C1 segment of cervical spinal cord (tissue), 14 donors: ENCODE measurements at regions not wholly inside any gene's neighbourhood (a gene's known extent, or its start where the extent isn't known, plus 50 kb on each side); places are given as distances from the start of the nearest gene placed in this dataset.
"Not testable (repeated sequence)": the region's sequence is repeated elsewhere in the genome, so short reads cannot be mapped to it uniquely, and the experiment has no call there.

Experiments
- DNase-seq, 14 donors: peaks; one replicate each; lab custom pipeline; 2025; lab: John Stamatoyannopoulos, UW

DNA sequence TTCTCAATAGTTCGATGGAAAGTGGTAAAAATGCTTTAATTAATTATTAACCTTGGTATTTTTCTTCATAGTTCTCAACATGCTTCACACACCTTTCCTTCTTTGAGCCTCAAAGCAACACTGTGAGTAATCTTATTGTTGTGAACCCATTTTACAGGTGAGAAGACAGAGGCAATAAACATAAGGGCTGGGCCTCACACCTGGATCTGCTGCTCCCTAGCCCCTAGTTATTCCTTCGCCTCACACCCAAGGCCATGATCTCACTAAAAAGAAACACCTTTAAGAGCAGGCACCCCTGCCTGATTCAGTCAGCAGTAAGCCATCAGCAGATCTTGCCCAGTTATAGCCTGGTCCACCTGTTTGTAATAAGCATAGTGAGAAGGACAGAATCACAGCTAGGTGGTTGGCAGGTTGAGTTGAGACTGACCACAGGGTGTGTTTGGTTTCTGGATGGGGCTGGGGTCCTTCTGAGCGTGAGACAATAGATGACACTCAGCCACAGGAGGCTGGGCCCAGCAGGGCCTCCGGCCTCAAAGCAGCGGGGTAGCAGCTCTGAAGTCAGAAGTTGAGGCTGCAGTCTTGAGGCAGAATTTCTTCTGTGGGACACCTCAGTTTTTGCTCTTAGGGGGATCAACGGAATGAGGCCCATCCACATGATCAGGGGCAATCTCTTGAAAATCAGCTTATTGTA is 203.9 kb downstream of the RHOU start:
- no peak for DNase-seq

GRCh38 chr1:228939881-228940392 is 204.7 kb downstream of the RHOU start:
- no peak for DNase-seq

DNA sequence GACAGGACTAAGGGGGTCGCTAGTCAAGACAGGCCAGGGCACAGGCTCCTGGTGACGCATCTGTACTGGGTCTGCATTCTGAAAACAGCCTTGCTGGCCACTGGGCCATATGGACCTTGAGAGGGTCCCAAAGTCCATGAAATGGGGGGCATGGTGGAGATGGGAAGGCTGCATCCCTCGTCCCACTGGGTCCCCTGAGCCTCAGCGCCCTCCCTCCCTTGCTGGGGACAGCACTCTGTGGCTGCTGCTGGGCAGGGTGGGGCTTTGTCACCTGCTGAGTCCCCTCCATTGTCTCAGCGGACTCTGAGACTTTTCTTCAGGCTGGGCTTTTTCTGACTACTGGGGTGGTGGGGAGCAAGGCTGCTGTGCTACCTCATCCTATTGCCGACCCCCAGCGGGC is 205.2 kb downstream of the RHOU start:
- no peak for DNase-seq

- DNase-seq, result no peak
Observed at GRCh38 chr1:228940926-228941325, 205.6 kb downstream of the RHOU start.

GRCh38 chr1:228941666-228942065 is 206.4 kb downstream of the RHOU start:
- no peak for DNase-seq

DNA sequence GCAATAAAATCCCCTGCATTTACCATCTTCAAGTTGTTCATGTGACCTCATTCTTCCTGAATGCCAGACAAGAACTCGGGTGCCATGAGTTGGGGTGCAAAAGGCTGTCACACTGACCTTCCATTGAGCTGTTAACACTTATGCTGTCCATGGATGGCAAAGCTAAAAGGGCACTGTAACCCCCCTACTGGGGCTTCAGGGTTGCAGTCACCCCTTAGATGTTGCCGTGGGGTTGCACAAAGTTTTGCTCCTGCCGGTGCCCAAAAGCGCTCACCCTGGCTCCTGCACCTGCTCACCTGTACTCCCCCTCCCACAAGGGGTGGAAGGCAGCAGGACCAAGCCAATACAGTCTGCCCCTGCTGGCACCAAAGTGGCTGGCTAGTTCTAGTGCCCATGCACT is 208.2 kb downstream of the RHOU start:
- DNase-seq, result no peak

- peak in 1 of 14 donors; percentile 15 for DNase-seq
Observed at GRCh38 chr1:228944296-228944695, 209.0 kb downstream of the RHOU start.

DNA sequence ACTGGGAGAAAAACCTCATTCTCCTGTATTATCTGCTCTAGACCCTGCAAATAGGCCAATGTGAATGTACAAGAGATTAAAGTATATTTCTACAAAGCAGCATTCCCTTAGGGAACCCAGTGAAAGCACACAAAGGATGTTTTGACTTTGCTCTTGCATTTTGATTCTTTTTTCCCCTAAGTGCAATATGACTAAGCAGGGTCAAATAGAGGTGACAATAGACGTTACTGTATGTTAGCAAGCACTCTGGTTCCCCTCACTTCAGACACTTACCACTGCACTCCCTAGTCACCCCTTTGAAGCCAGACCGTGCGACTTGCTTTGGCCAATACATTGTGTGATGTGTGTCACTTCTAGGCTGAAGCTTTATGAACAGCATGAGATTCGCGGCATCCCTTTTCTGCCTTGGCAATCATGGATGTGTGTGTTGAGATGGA is 209.7 kb downstream of the RHOU start:
- DNase-seq, result no peak

- no peak for DNase-seq
Observed at GRCh38 chr1:228945885-228946284, 210.6 kb downstream of the RHOU start.

- not testable (repeated sequence) for DNase-seq
Observed at GRCh38 chr1:228949617-228950016, 214.3 kb downstream of the RHOU start.

- no peak for DNase-seq
Observed at GRCh38 chr1:228953207-228953606, 217.9 kb downstream of the RHOU start.

GRCh38 chr1:228953808-228954207 is 218.5 kb downstream of the RHOU start:
- DNase-seq, result peak in 10 of 14 donors; percentile 25 to 73 (median 58)

GRCh38 chr1:228955691-228956090 is 220.4 kb downstream of the RHOU start:
- DNase-seq, result no peak

- no peak for DNase-seq
Observed at GRCh38 chr1:228956864-228957263, 221.6 kb downstream of the RHOU start.

GRCh38 chr1:228957535-228957934 is 222.3 kb downstream of the RHOU start:
- no peak for DNase-seq

DNA sequence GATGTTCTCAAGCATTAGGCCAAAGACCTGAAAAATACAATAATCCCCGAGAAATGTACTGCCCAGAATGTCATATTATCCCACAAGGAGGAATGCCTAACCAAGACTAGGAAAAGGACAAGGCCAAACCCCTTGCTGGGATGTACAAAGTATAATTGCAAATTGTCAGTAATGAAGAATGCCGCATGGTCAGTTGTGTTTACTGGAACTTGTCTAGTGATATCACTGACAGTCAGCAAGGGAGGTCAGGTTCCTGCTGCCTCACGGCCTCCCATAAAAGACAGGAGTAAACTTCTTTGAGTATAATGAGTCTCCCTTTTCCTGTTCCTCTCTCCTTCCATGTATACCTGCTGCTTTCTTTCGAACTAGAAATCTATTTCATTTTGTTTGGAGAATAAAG is 222.8 kb downstream of the RHOU start:
- no peak for DNase-seq

- no peak for DNase-seq
Observed at GRCh38 chr1:228958741-228959140, 223.5 kb downstream of the RHOU start.

GRCh38 chr1:228960705-228961104 is 225.4 kb downstream of the RHOU start:
- DNase-seq, result no peak

DNA sequence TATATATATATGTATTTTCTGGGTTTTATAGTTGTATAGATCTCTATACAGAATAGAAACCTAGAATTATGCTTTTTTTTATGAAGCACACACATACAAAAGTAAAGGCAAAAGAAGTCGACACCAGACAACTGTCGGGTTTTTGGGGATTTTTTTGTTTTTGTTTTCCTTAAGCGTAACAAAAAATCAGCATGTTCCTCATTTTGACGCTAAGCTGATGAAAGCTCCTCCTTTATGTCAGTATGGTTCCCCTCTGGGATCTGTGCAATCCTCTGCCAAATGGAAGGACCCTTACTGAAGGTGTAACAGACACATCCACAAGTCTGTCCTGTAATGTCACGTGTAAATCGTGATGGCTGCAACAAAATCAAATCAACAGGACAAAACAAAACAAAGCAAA is 226.2 kb downstream of the RHOU start:
- no peak for DNase-seq

DNA sequence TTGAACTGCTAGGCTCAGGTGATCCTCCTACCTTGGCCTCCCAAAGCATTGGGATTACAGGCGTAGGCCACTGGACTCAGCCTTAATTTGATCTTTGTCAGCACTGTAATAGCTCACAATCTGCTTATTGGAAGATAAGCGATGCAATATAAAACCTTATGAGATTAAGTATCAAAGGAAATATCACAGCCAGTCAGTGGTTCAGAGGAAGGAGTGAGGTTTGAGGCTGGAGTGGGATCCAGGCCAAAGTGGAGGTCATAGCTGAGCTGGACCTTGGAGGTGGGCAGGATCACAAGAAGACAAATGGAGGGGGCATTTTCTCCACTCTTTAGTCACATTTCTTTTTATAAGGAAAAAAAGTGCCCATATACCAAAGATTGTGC is 228.5 kb downstream of the RHOU start:
- DNase-seq, result no peak

- no peak for DNase-seq
Observed at GRCh38 chr1:228964178-228965089, 229.2 kb downstream of the RHOU start.

GRCh38 chr1:228968891-228969606 is 233.8 kb downstream of the RHOU start:
- peak in 4 of 14 donors; percentile 20 to 46 (median 37) for DNase-seq
